ENCODE measurements at regions not wholly inside any gene's neighbourhood (a gene's known extent, or its start where the extent isn't known, plus 50 kb on each side); places are given as distances from the start of the nearest gene placed in this dataset.

- Histone ChIP-seq H3K27ac (ENCODE audit: low read depth in 2 of 2, low read length in 2 of 2) (no peak overlapping the region), H3K27me3 (ENCODE audit: control insufficient read depth, insufficient read depth, low read length) (no peaks in the 10 kb centered on the region), H3K4me1 (ENCODE audit: control insufficient read depth in 2 of 3, insufficient read depth in 2 of 3, low read depth in 1 of 3, low read length in 3 of 3) (no peaks in the 10 kb centered on the region), H3K9me3 (ENCODE audit: control insufficient read depth in 2 of 3, insufficient read depth in 1 of 3, low read length in 3 of 3) (no peaks in the 10 kb centered on the region), H3K9ac (ENCODE audit: low read length in 3 of 3) (no peak overlapping the region), H3K4me3 (ENCODE audit: low read length in 3 of 3) (no peak overlapping the region), H3K36me3 (ENCODE audit: control insufficient read depth in 2 of 3, insufficient read depth in 3 of 3, low read length in 3 of 3) (no peaks in the 10 kb centered on the region)
- intact Hi-C loops (cut with DNase I), result no loop called here
- no peak for TF ChIP-seq CTCF (IDR thresholded peaks at IDR 0.05; ENCODE audit: borderline replicate concordance, extremely low read depth, insufficient read depth)
- DNase-seq (no peak), FAIRE-seq (no peak)
Measured at GRCh38 chr3:124498891-124499290, 231.4 kb upstream of the UMPS start.

GRCh38 chr3:124504332-124505059 is 225.8 kb upstream of the UMPS start:
- Histone ChIP-seq H3K27ac (ENCODE audit: low read depth in 2 of 2, low read length in 2 of 2) (no peak overlapping the region), H3K9ac (ENCODE audit: low read length in 3 of 3) (no peak overlapping the region), H3K4me1 (ENCODE audit: control insufficient read depth in 2 of 3, insufficient read depth in 2 of 3, low read depth in 1 of 3, low read length in 3 of 3) (no peaks in the 10 kb centered on the region), H3K4me3 (ENCODE audit: low read length in 3 of 3) (no peak overlapping the region), H3K27me3 (ENCODE audit: control insufficient read depth, insufficient read depth, low read length) (no peaks in the 10 kb centered on the region), H3K36me3 (ENCODE audit: control insufficient read depth in 2 of 3, insufficient read depth in 3 of 3, low read length in 3 of 3) (no peaks in the 10 kb centered on the region), H3K9me3 (ENCODE audit: control insufficient read depth in 2 of 3, insufficient read depth in 1 of 3, low read length in 3 of 3) (no peaks in the 10 kb centered on the region)
- intact Hi-C loops (cut with DNase I), result no loop called here
- DNase-seq, result no peak
- TF ChIP-seq CTCF (IDR thresholded peaks at IDR 0.05; ENCODE audit: borderline replicate concordance, extremely low read depth, insufficient read depth), result no peak
- no peak for FAIRE-seq

GRCh38 chr3:124509884-124510283 is 220.4 kb upstream of the UMPS start:
- H3K9ac ChIP-seq (ENCODE audit: low read length in 3 of 3), result no peak overlapping the region
- TF ChIP-seq CTCF (IDR thresholded peaks at IDR 0.05; ENCODE audit: borderline replicate concordance, extremely low read depth, insufficient read depth), result no peak
- FAIRE-seq, result no peak

GRCh38 chr3:124510290-124510689 is 220.0 kb upstream of the UMPS start:
- H3K9me3 ChIP-seq (ENCODE audit: control insufficient read depth in 2 of 3, insufficient read depth in 1 of 3, low read length in 3 of 3), result no peaks in the 10 kb centered on the region
- H3K4me3 ChIP-seq (ENCODE audit: low read length in 3 of 3), result no peak overlapping the region
- H3K4me1 ChIP-seq (ENCODE audit: control insufficient read depth in 2 of 3, insufficient read depth in 2 of 3, low read depth in 1 of 3, low read length in 3 of 3), result no peaks in the 10 kb centered on the region
- no peak for FAIRE-seq
- H3K36me3 ChIP-seq (ENCODE audit: control insufficient read depth in 2 of 3, insufficient read depth in 3 of 3, low read length in 3 of 3), result no peaks in the 10 kb centered on the region
- H3K27ac ChIP-seq (ENCODE audit: low read depth in 2 of 2, low read length in 2 of 2), result no peak overlapping the region
- no peaks in the 10 kb centered on the region for H3K27me3 ChIP-seq (ENCODE audit: control insufficient read depth, insufficient read depth, low read length)
- intact Hi-C loops (cut with DNase I), result no loop called here
- no peak overlapping the region for H3K9ac ChIP-seq (ENCODE audit: low read length in 3 of 3)
- no peak for TF ChIP-seq CTCF (IDR thresholded peaks at IDR 0.05; ENCODE audit: borderline replicate concordance, extremely low read depth, insufficient read depth)
- DNase-seq, result no peak

More at GRCh38 chr3:124509884-124510283, 220.4 kb upstream of the UMPS start:
- no peak overlapping the region for H3K4me3 ChIP-seq (ENCODE audit: low read length in 3 of 3)
- no peaks in the 10 kb centered on the region for H3K9me3 ChIP-seq (ENCODE audit: control insufficient read depth in 2 of 3, insufficient read depth in 1 of 3, low read length in 3 of 3)
- H3K27me3 ChIP-seq (ENCODE audit: control insufficient read depth, insufficient read depth, low read length), result no peaks in the 10 kb centered on the region
- intact Hi-C loops (cut with DNase I), result no loop called here
- no peak for DNase-seq
- no peaks in the 10 kb centered on the region for H3K4me1 ChIP-seq (ENCODE audit: control insufficient read depth in 2 of 3, insufficient read depth in 2 of 3, low read depth in 1 of 3, low read length in 3 of 3)
- H3K27ac ChIP-seq (ENCODE audit: low read depth in 2 of 2, low read length in 2 of 2), result no peak overlapping the region
- H3K36me3 ChIP-seq (ENCODE audit: control insufficient read depth in 2 of 3, insufficient read depth in 3 of 3, low read length in 3 of 3), result no peaks in the 10 kb centered on the region
